IPS DF 6.9 (cell line): ENCODE measurements at regions not wholly inside any gene's neighbourhood (a gene's known extent, or its start where the extent isn't known, plus 50 kb on each side); places are given as distances from the start of the nearest gene placed in this dataset.

Experiments used
- DNase-seq: peaks from one replicate; pipeline ENCODE4 v3.0.0-alpha.2; 2013; ENCODE audit warnings: low read depth, low spot score
- H3K27ac ChIP-seq: one replicate; pipeline ENCODE4 v1.5.1; 2013; ENCODE audit warnings: low read length, control low read depth
- H3K27me3 ChIP-seq: 2 replicates; pipeline ENCODE4 v1.6.1; 2013; ENCODE audit warnings: mild to moderate bottlenecking, low read length; ENCODE audit not compliant: control insufficient read depth, insufficient read depth
- H3K36me3 ChIP-seq: 2 replicates; pipeline ENCODE4 v1.6.1; 2013; ENCODE audit warnings: low read length; ENCODE audit not compliant: control insufficient read depth, insufficient read depth
- H3K4me1 ChIP-seq: 2 replicates; pipeline ENCODE4 v1.6.1; 2013; ENCODE audit warnings: low read length; ENCODE audit not compliant: control insufficient read depth, insufficient read depth
- H3K4me3 ChIP-seq: 2 replicates; pipeline ENCODE4 v1.5.1; 2013; ENCODE audit warnings: mild to moderate bottlenecking, low read length
- H3K9me3 ChIP-seq: 2 replicates; pipeline ENCODE4 v1.6.1; 2013; ENCODE audit warnings: low read length, inconsistent platforms; ENCODE audit not compliant: control insufficient read depth, insufficient read depth
- WGBS: extraction: QIAGEN DNeasy Blood & Tissue Kit; methylation state at CpG from one replicate; pipeline ENCODE4 v1.1.7; 2013; ENCODE audit warnings: mixed read lengths, missing lambda C conversion rate; ENCODE audit not compliant: insufficient read length, insufficient coverage; 5-methylcytosine and 5-hydroxymethylcytosine counted together

DNA sequence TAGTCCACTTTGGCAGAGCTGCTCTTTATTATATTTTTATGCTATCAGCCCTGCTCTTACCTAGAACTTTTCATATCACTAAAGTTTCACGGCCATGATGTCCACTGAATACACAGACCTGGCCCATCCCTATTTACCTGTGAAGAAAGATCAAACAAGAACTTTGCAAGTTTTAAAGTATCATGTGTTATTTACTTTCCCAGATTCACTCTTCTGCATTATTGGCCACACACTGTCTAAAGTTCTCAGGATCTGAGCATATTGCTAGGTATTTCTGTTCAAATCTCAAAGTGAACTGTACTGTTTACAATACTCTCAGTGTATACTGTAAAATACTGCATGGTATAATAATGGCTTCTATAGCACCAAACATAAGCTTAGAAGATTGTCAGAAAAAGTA, 405.2 kb downstream of the KLF12 start:
- no peaks in the 10 kb centered on the region for H3K9me3 ChIP-seq
- WGBS: no CpG with 5 or more reads among the region's 1 CpG
- H3K4me1 ChIP-seq: no peaks in the 10 kb centered on the region
- no peaks in the 10 kb centered on the region for H3K36me3 ChIP-seq
- H3K27ac ChIP-seq: no peak overlapping the region
- no peaks in the 10 kb centered on the region for H3K27me3 ChIP-seq
- no peak for DNase-seq
- H3K4me3 ChIP-seq: no peak overlapping the region

DNA sequence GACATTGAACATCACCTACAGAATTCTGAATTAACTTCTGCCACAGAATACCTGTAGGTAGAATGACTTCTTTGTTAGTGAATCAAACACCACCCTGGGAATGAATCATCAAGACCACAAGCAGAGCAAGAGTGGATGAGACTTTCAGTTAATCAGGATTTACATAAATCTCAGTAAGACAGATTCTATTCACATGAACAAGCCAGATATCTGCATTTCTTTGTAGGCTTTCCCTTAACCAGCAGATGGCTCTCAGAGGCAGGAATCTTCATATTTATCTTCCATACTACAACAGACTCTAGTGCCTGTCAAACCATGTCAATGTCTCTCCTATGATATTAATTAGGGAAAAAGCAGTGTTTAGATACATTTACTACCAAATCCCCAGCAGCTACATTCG, 412.1 kb downstream of the KLF12 start:
- Histone ChIP-seq H3K27ac (no peak overlapping the region), H3K4me3 (no peak overlapping the region), H3K4me1 (0 out of 2 replicates have a peak, but pooled peaks cover 2% of the 10 kb centered on the region), H3K27me3 (no peaks in the 10 kb centered on the region), H3K36me3 (no peaks in the 10 kb centered on the region), H3K9me3 (no peaks in the 10 kb centered on the region)
- no CpG with 5 or more reads among the region's 1 CpG for WGBS
- DNase-seq: no peak

DNA sequence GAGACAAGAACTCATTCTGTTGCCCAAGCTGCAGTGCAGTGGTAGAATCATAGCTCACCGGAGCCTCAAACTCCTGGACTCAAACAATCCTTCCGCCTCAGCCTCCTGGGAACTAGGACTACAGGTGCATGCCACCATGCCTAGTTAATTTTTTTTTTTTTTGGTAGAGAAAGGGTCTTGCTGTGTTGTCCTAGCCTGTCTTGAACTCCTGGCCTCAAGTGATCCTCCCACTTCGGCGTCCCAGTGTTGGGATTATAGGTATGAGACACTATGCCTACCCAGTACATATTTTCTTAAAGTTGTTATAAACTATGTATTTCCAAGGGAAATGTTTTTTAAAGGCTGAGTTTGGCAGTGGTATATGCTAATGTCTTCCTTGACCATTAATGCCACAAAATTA, 412.6 kb downstream of the KLF12 start:
- Histone ChIP-seq H3K36me3 (no peaks in the 10 kb centered on the region), H3K27ac (no peak overlapping the region), H3K27me3 (no peaks in the 10 kb centered on the region), H3K4me1 (0 out of 2 replicates have a peak, but pooled peaks cover 2% of the 10 kb centered on the region), H3K4me3 (no peak overlapping the region), H3K9me3 (no peaks in the 10 kb centered on the region)
- DNase-seq: no peak
- WGBS: no CpG with 5 or more reads among the region's 4 CpGs

DNA sequence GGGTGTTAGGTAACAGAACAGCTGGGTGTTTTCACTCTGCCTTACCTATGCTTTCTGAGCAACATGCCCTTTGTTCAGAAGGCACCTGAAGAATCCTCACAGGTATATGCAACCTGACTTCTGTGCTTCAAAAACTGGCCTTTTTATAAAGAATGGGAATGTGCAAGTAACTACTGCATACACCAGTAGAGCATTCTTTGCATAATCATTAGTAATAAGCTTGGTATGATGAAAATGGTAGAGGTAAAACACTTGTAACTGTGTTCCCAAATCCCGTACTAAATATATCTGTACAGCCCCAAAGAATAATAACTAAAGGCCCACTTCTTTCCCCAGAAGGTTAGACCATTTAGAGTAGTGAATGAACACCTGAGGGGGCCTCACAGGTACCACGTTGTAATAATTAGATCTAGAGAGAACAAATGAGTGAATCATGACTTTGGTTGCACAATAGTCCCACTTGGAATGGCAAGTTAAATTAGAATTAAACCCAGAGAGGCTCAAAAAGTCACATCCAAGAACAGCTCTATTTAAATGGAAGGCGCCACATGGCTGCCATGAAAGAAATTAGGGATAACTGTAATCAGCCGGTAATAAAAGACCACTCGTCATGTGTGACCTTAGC, 413.9 kb downstream of the KLF12 start:
- H3K4me1 ChIP-seq: 0 out of 2 replicates have a peak, but pooled peaks cover 2% of the 10 kb centered on the region
- H3K27me3 ChIP-seq: no peaks in the 10 kb centered on the region
- H3K4me3 ChIP-seq: no peak overlapping the region
- H3K36me3 ChIP-seq: no peaks in the 10 kb centered on the region
- H3K27ac ChIP-seq: no peak overlapping the region
- H3K9me3 ChIP-seq: no peaks in the 10 kb centered on the region
- DNase-seq: no peak
- no CpG with 5 or more reads among the region's 5 CpGs for WGBS

DNA sequence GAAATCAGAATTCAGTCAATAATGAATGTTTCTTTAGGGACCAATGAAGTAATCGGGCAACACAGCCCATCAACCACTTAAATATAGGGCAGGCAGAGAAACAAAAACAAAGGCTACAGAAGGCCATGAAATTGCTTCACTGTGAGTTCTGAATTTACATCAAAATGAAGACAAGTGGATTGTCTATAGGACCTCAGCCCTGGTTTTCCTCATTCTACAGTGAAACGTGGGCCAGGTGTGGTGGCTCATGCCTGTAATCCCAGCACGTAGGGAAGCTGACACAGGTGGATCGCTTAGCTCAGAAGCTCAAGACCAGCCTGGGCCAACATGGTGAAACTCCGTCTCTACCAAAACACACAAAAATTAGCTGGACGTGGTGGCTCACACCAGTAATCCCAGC, 416.0 kb downstream of the KLF12 start:
- Histone ChIP-seq H3K27ac (no peak overlapping the region), H3K9me3 (no peaks in the 10 kb centered on the region), H3K27me3 (no peaks in the 10 kb centered on the region), H3K36me3 (no peaks in the 10 kb centered on the region), H3K4me1 (0 out of 2 replicates have a peak, but pooled peaks cover 2% of the 10 kb centered on the region), H3K4me3 (no peak overlapping the region)
- DNase-seq: no peak
- WGBS: no CpG with 5 or more reads among the region's 6 CpGs

DNA sequence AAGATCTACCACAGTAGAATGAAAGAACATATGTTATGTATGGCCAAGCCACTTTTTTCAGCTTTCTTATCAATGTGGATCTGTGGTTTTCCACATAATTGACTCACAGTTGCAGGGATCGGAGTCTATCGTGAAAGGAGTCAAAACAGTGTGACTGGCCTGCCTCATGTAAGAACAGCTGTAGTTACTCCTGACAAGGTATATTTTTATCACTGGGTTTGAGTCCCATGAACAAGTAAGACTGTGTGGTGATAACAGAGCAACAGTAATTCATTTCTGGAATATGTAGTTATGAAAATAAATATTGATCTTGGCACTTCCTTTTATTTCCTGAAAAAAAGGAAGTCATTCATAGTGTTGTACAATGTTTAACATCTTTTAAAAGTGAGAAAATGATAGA, 416.6 kb downstream of the KLF12 start:
- DNase-seq: no peak
- 0 out of 2 replicates have a peak, but pooled peaks cover 2% of the 10 kb centered on the region for H3K4me1 ChIP-seq
- H3K4me3 ChIP-seq: no peak overlapping the region
- WGBS: no CpG with 5 or more reads among the region's 2 CpGs
- no peaks in the 10 kb centered on the region for H3K9me3 ChIP-seq
- H3K36me3 ChIP-seq: no peaks in the 10 kb centered on the region
- H3K27ac ChIP-seq: no peak overlapping the region
- no peaks in the 10 kb centered on the region for H3K27me3 ChIP-seq

DNA sequence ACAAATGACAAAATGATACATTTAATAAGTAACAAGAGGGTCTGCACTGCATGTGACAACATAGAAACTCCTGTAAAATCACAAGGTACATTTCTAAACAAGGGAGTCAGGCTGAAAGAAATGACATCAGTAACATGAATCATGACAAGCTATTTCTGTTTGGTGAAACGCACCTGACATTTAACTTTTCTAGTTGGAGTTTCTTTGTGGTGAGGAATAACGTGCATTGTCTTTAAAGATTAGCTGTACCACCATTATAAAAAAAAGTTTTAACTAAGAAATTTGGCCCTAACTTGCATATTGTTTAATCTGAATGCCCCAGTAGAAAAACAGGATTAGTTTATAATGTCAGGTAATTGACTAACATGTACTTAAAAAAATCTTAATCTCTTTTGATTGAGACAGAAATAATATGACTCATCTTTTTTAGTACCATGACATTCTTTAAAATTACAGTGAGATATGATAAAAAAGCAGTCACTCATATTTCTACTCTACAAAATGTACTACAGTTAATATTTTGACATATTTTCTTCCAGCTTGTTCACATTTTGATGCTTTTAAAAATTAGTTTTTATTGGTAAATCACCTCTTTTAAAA, 418.2 kb downstream of the KLF12 start:
- H3K9me3 ChIP-seq: no peaks in the 10 kb centered on the region
- no peaks in the 10 kb centered on the region for H3K36me3 ChIP-seq
- H3K4me3 ChIP-seq: no peak overlapping the region
- WGBS: no CpG with 5 or more reads among the region's 2 CpGs
- no peak overlapping the region for H3K27ac ChIP-seq
- no peak for DNase-seq
- no peaks in the 10 kb centered on the region for H3K27me3 ChIP-seq
- 0 out of 2 replicates have a peak, but pooled peaks cover 2% of the 10 kb centered on the region for H3K4me1 ChIP-seq

DNA sequence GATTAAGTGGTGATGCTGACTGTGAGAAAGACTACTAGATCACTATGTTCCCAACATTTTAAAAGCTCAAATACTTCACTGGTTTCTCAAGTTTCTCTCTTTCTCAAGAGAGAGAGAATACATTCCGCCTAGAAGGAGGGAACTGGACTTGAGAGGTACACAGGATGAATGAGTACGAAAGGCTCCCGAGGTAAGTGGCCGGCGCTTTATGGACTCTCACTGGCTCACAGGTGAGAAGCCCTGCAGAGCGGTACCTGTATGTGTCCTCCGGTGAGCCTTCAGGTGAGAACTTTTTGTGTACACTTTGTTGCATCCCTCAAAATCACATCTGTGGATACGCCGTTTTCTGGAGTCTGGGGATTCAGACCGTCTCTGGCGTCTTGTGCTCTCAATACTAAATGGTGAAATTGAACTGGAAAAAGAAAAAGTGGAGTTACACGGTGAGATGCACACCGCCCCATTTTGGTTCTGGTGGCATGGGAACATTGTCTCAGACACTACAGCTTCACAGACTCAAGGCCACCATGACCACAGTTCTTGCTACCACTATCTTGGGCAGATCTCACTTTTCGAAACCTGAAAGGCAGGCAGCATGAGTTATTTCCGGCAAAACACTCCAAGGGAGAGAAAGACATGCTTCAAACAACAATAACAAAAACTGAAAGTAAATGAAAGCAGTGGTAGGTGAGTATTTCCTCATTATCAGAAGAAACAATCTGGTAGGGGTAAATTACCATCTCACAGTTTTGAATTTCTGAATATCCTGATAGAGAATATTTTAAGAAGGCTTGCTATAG, 418.9 kb downstream of the KLF12 start:
- Histone ChIP-seq H3K36me3 (no peaks in the 10 kb centered on the region), H3K4me1 (0 out of 2 replicates have a peak, but pooled peaks cover 2% of the 10 kb centered on the region), H3K4me3 (no peak overlapping the region), H3K27ac (no peak overlapping the region), H3K9me3 (no peaks in the 10 kb centered on the region), H3K27me3 (no peaks in the 10 kb centered on the region)
- no CpG with 5 or more reads among the region's 15 CpGs for WGBS
- no peak for DNase-seq

DNA sequence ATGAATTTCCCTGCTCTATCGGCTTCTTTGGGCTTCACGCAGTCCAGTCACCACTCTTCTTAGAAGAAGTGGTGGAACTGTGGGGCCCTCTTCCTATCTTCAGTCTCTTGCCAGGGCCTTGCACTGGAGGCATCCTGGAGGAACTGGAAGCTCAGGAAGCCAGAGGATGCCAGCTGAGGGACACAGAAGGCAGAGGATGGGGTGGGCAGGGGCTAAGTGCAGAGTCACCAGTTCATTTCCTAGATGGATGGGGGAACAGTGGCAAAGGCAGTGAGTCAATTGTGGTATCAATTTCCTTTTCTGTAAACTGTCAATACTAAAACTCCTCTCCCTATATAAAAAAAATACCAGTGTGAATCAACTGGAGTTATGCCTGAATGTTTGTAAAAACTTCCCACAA, 419.7 kb downstream of the KLF12 start:
- no CpG with 5 or more reads among the region's 2 CpGs for WGBS
- Histone ChIP-seq H3K4me1 (0 out of 2 replicates have a peak, but pooled peaks cover 2% of the 10 kb centered on the region), H3K9me3 (no peaks in the 10 kb centered on the region), H3K27ac (no peak overlapping the region), H3K4me3 (no peak overlapping the region), H3K27me3 (no peaks in the 10 kb centered on the region), H3K36me3 (no peaks in the 10 kb centered on the region)
- no peak for DNase-seq

DNA sequence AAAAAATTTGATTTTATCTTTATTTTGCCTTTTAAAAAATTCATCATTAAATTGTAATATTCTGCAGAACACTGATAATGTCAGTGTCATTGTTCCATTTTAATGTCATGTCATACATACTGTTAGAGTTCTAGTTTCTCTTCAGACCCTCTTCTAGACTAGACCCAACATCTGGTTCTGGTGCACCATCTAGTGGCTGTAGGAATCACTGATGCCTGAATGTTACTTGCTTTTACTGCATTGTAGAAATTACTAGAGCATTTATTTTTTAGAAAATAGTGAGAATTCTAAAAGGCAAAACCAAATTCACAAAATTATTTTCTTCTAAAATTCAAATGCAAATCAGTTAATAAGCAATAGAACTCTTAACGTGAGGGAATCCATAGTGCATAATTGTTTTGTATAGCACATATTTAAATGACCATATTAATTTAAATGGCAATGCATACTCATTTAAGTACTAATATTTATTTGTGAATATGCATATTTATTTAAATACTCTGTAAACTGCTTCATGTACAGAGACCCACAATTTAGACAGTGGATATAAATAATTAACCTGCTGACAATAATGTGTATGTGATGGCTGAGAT, 425.7 kb downstream of the KLF12 start:
- WGBS: no CpG with 5 or more reads among the region's 1 CpG
- no peaks in the 10 kb centered on the region for H3K9me3 ChIP-seq
- H3K27me3 ChIP-seq: no peaks in the 10 kb centered on the region
- H3K36me3 ChIP-seq: no peaks in the 10 kb centered on the region
- H3K4me1 ChIP-seq: peaks cover 1% of the 10 kb centered on the region; the same call in 1 of the 2 replicates
- H3K4me3 ChIP-seq: no peak overlapping the region
- no peak overlapping the region for H3K27ac ChIP-seq
- no peak for DNase-seq
